ENCODE measurements at regions not wholly inside any gene's neighbourhood (a gene's known extent, or its start where the extent isn't known, plus 50 kb on each side); places are given as distances from the start of the nearest gene placed in this dataset.

DNA sequence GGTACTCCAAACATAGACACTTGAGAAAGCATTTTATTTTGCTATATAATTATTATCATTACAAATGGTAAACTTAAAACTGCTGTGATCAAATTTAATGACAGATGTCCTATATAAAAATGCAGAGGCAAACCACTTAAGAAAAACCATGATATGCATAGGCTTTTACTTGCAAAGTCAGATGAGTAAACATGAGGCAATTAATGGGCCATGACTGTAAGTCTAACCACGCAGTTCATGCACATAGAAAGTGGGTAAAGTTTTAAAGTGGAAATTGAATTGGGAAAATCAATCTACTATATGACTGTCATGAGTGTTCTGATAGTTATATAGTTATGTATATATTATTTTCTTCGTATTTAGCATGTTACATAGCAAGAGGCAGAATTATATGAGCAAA is 219.2 kb downstream of the PTPRC start:
- DNase-seq (ENCODE audit: low spot score), result no peak
- intact Hi-C loops (cut with DNase I), result no loop called here

DNA sequence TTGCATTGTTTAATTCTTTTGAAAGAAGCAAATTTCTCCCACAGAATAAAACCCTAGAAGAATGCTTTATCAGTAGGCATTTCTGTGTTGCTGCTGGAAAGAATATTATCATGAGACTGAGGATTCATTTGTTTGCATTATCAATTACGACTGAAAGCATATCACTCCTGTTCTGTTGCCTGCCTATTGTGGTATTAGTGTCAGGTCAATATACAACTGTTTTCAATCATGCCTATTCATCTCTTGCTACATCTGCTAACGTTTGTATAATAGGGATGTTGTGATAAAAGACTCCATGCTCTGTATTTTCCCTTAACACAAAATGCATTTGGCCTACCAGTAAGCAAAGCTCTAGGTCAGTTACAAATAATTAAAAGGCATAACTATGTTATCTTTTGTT is 221.5 kb downstream of the PTPRC start:
- no peak for DNase-seq (ENCODE audit: low spot score)
- intact Hi-C loops (cut with DNase I), result no loop called here

DNA sequence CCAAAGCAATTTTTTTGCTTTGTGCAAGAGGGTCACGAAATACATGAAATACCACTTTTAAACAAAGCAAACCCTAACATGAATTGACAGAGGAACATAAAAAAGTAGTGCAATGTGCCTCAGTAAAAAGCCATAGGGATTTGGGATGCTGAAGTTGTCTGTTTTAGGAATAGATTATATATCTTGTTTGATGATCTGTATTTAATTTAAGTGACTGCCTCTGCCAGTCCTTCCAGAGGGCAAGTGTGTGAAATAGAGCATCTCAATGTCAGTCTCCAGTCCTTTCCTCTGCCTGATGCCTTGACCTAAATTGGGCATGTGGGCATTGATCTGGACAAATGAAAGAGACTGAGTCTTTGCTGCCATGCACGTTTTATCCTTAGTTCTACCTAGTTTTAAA is 222.8 kb downstream of the PTPRC start:
- intact Hi-C loops (cut with DNase I), result no loop called here
- no peak for DNase-seq (ENCODE audit: low spot score)

DNA sequence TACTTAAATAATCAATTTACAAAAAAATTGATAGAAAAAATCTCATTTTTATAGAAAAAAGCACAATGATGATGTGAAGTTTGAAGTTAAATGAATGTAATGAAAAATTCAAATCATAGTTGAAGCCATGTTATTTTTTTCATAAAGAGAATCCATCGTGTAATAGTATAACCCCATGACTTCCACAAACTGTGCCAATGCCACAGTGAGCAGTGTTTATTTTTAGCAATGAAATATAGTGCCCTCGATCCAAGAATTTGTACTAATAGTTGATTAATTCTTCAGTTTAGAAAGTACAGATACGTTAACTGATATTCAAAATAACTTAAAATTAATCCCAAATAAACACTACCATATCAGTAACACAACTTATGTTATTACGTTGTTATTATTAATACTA is 225.9 kb downstream of the PTPRC start:
- no peak for DNase-seq (ENCODE audit: low spot score)
- intact Hi-C loops (cut with DNase I), result no loop called here

DNA sequence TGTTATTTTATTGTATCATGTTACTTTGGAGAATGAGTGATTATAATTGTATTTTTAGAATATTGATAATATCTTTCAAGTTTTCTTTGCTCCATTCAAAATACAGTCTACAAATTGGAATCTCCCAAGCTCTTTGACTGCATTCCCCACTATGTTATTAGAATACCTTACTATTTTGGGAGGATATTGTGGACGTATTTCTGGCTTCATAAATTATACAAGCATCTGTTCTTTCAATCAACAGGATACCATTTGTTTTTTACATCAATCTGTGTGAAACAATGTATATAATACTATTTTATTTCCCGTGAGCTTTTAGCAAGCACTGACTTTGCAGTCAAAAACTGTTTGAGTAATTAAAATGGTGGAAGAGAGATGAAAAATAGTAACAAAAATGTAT is 226.5 kb downstream of the PTPRC start:
- no peak for DNase-seq (ENCODE audit: low spot score)
- intact Hi-C loops (cut with DNase I), result no loop called here

DNA sequence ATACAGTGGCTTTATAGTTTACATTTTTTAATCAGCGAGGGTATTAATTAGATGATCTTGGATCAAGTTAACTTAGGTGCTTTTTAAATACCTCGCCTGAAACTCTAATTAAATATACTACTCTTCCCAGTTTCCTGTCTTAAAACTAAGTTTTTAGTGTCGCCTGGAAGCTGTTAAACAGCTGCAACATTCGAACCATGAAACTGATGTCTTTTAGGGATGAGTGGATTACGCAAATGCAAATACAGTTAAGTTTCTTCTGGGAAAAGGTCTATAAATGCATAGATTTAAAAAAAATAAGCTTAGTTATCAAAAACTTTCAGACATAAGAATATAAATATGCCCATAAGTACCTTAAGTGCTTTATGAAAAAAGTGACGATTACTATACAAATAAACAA is 228.3 kb downstream of the PTPRC start:
- intact Hi-C loops (cut with DNase I), result no loop called here
- no peak for DNase-seq (ENCODE audit: low spot score)

DNA sequence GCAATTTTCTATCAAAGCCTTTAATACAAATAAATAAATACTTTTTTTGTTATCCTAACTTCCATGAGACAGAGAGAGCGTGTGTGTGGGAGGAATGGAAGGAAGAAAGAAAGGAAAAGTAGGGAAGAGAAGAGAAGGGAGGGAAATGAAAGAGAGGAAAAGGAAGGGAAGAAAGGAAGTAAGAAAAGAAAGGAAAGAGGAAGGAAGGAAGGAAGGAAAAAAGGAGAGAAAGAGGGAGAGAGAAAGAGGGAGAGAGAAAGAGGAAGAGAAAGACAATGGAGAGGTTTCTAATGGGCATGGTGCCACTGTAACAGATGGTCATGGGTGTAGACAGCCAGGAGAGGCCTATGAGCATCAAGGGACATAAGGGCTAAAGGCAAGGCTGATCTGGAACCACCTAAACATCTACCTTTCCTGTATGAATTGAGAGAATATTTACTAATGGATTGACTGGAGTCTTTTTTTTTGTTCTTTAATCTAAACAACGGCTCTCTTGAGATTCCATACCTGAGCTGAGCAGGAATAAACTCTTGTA is 234.9 kb downstream of the PTPRC start:
- DNase-seq (ENCODE audit: low spot score), result no peak
- intact Hi-C loops (cut with DNase I), result no loop called here

DNA sequence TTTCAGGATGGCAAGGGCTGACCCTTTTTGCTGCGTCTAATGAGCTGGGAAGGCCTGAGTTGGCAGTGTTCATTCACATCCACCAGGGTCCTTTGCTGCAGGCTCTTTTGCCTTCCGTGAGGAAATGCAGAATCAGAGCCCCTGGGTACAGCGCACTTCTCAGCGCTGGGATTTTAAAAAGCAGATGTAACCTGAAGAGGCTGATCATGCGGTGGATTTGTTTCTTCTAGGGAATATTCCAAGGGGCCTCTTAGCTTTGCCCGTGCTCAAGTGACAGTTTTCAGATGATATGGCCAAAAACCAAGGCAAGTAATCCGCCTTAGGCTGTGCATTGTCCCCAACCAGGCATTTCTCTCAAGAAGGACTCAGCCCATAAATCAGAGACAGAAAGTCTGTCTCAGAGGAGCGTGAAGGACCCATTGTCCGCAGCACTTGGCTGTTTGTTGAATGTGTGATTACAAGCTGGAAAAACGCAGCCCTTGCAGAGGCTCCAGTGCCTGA is 237.6 kb downstream of the PTPRC start:
- no peak for DNase-seq (ENCODE audit: low spot score)
- intact Hi-C loops (cut with DNase I), result no loop called here

DNA sequence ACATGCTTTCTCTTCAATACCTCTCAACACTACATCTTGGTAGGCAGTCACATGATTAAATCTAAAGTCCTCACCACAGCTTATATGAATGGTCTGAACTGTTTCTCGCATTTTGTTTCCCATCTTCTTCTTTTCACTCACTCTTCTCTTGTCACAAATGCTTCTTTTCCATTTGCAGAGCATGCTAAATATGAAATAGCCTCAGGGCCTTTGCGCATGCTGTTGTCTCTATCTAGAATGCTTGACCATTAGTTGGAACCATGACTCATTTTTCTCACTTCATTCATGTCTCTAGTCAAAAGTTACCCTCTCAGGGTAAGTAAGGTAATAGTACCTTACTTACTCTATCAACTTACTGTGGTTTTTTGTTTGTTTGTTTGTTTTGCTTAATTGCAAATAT is 239.7 kb downstream of the PTPRC start:
- intact Hi-C loops (cut with DNase I), result no loop called here
- DNase-seq (ENCODE audit: low spot score), result no peak

DNA sequence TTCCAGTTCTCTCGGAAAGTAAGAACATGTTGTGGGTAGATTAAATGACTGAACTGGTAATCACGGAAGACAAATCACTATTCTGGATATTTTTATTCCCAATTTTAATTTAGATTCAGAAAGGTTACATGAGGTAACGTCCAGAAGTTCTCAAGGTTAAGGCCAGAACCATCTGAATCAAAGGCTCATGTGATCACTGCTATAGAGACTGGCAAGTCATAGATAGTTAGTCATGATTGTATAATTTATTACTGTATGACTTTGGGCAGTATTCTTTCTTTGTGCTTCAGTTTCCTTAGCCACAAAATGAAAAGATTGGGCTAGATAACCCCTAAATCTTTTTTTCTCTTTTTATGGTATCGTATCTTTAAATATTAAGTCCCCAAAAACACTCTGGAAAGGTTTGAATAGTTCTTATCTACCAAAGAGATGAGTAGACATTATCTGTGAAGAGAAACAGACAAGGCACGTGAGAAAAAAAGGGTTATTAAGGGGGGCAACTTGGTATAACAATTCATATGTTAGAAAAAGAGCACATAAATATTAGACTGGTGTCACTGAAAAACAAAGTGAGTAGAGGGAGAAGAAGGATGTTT is 241.0 kb downstream of the PTPRC start:
- DNase-seq (ENCODE audit: low spot score), result no peak
- intact Hi-C loops (cut with DNase I), result no loop called here

DNA sequence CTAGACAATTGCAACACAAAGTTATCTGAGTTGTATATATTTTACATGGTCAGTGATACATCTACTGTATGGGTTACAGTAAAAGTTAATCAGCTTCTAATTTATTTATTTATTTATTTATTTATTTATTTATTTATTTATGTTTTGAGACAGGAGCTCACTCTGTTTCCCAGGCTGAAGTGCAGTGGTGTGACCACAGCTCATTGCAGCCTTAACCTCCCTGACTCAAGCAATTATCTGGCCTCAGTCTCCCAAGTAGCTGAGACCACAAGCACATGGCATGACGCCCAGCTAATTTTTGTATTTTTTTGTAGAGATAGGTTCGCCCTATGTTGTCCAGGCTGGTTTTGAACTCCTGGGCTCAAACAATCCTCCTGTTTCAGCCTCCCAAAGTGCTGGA is 241.6 kb downstream of the PTPRC start:
- no peak for DNase-seq (ENCODE audit: low spot score)
- intact Hi-C loops (cut with DNase I), result no loop called here

DNA sequence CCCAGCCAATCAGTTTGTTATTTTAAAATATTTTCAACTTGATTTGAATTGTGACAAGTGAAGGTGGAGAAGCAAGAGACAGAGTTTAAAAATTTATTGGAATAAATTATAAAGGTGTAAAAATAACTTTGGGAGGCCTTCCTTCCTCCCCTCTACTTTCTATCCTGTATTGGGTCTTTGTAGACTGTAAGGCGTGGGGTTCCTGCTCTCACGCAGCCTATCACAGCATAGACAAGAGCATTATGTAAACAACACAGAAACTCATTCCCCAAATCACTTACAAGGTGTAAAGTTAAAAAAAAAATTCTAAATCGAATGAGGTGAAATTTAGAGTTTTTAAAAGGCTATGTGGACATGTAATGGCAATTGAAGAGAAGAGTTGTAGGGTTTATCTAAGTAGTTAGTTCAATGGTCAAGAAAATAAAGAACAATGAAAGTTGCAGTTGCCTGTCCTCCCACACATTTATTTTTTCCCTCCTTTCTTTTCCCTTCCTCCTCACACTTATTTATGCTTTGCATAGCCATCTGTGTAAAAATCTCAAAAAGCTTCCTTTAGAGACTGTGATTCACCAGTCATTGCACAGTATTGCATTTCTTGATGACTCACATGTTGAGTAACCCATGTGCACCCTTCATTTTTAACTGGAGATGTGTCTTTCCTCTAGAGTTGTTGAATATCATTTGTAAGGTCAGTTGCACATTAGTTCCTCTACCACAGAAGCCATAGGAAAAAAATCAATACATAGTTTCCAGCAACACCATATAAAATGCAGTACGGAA is 242.2 kb downstream of the PTPRC start:
- intact Hi-C loops (cut with DNase I), result no loop called here

DNA sequence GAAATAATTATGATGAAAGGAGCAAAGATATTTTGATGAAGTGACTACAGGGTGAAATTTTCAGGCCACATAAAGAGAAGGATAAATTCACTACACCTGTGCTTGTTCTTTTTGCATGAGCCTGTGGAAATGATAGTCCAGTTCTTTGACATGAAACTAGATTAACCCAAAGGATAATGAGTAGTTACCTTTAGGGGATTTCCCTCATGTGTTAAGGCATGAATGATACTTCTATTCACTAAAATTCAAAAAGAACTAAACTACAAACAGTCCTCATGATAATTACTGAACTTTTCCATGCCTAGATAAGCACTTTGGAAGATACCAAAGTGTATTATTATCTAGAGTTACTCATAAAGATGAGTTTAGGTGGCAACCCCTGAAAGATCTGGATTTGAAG is 244.3 kb downstream of the PTPRC start:
- DNase-seq (ENCODE audit: low spot score), result no peak
- intact Hi-C loops (cut with DNase I), result no loop called here

More for the DNA sequence above, 242.2 kb downstream of the PTPRC start:
- DNase-seq (ENCODE audit: low spot score), result no peak

DNA sequence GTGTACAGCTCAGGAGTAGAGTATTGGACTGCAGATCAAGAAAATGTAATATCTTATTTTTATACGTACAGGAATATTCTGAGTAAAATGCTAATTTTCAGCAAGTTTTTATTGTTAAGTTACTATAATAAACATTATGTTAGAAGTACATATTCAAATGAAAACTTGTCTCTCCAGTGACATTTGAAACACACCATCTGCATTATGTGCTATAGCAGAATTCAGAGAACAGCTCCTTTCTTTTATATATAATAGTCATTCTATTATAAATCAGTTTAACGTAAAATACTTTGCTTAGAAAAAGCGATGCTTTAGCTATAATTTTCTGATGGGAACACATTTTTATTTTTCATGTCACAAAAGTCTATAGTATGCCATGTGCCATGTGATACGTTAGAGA is 249.0 kb downstream of the PTPRC start:
- intact Hi-C loops (cut with DNase I), result no loop called here
- no peak for DNase-seq (ENCODE audit: low spot score)

DNA sequence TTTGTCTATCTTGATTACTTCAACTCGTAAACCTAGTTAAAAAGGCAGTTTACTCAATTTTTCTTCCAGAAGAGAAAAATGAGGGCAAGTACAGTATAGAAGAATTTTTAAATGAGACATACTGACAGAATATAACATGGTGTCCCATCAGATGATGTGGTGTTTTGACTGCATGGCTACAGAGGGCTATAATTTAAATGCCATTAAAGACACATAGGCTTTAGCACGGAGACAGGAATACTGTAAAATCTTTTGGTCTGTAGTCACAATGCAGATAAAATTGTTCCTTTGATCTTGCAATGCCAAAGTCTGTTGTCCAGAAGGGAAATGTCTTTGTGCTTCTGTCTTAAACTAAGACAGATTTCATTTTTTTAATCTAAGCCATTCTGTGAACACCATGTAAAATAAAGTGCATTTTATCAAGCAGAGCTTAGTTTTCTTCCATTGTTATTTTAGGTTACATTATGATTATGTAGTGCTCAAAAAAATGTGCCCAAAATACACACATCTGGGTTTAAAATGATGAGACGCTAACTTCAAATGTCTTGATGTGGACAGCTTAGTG is 249.6 kb downstream of the PTPRC start:
- intact Hi-C loops (cut with DNase I), result no loop called here
- no peak for DNase-seq (ENCODE audit: low spot score)

DNA sequence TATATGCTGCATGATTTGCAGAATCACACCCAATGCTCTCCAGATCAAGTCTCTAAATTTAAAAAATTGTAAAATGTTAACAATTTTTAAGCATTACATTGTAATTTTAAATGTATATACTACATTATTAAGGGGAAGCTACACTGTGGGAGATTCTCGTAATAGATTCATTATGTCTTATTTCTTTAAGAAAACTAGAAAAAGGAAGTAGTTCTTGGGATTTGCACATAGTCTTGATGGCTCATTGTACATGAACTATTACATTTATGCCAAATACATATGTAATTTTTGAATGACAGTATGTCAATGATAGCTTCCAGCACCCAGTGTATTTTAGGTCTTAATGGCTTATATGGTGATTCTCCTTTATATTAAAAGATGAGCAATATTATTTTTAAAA is 250.3 kb downstream of the PTPRC start:
- intact Hi-C loops (cut with DNase I), result no loop called here
- no peak for DNase-seq (ENCODE audit: low spot score)

DNA sequence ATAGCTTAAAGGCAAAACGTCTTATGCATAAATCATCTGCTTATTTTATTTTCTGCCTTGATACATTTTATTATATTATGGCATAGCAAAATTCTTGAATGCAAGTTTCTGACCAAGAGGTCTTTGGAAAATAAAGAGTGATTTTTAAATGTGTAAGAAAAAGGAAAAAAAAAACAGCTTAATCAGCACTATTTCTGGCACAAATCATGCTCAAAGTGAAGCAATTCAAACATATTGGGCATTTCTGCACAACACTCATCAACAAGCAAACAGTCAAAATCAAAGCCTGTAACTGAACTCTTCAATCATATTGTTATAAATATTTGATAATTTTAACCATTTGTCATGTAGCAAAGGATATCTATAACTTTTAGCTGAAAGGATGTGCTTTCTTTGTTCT is 250.9 kb downstream of the PTPRC start:
- DNase-seq (ENCODE audit: low spot score), result no peak
- intact Hi-C loops (cut with DNase I), result no loop called here

DNA sequence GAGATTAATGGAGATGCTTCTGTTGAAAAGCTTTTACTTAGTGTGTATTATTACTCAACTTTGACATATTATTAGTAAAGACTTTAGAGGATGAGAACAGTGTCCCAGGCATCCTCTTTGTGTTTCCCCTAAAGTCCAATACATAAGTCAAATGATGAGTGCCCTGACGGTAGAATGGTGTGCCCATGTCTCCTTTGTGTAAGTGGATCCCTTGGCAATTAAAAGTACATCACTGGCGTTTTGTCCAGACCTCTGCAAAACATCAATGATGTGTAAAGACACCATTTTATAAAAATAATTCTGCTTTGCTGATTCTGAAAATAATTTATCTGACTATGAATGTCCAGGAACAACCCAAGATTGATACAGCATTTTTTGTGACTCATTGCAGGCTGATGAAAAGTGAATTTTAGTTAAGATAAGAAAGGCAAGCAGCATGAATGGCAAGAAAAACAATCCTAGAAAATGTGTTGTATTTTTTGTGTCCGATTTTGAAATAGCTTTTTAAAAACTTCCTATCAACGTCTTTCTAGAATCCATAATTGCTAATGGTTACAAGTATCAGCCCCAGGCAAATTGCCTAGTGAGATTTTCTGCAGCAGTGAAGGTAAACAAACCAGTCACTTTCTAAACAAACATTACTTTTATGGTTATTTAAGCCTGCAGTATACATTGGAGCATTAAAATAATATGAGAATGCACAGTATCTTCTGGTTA is 251.5 kb downstream of the PTPRC start:
- intact Hi-C loops (cut with DNase I), result no loop called here
- no peak for DNase-seq (ENCODE audit: low spot score)

DNA sequence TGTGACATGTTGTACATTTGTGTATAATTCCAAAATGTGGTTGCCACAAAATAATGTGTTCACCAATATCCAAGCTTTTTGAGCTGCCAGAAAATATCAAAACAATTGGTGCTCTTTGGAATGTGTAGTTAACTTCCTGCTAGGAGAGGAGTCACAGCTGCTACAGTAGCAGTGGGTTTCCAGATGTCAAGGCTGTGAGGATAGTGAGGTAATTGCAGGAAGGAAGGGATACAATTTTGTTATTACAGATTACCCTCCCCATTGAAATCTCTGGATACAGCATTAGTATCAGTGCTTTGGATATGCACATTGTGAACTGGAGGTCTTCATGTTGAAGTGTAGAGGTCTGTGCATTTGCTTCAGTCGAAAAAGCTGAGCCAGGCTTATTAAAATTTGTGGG is 253.2 kb downstream of the PTPRC start:
- intact Hi-C loops (cut with DNase I), result no loop called here
- no peak for DNase-seq (ENCODE audit: low spot score)

DNA sequence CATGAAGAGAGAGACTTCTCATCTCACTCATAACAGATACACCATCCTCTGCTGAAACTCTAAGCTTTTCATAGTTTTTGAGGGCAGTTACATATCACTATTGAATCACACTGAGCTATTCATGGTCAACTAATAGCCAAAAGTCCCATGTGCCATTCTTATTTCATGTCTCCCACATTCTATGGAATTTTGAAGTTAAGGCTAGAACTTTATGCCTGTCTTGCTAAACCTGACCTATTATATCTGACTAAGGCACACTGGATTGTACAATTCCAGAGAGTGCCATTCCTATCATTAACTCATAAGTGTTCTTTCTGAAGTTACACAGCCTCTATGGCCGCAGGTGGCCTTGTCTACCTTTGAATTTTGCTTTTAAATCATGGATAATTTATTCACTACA is 254.3 kb downstream of the PTPRC start:
- intact Hi-C loops (cut with DNase I), result no loop called here
- DNase-seq (ENCODE audit: low spot score), result no peak

All from posterior vena cava (tissue), 2 donors.